GM23338 (cell line): ENCODE measurements at regions not wholly inside any gene's neighbourhood (a gene's known extent, or its start where the extent isn't known, plus 50 kb on each side); places are given as distances from the start of the nearest gene placed in this dataset.
A peak's percentile ranks its signal among the peaks of the same experiment; 100 is the strongest.

Experiments
- ATAC-seq: fragments of 200-7000 bp; cut with Tn5 transposase; 3 replicates; pipeline ENCODE4 v1.9.1; 2020
- DNase-seq: peaks from one replicate; pipeline ENCODE4 v3.0.0-alpha.2; 2015; ENCODE audit warnings: low spot score
- H2AFZ ChIP-seq: fragments of 200-600 bp; sonication (generic); 2 replicates; pipeline ENCODE4 v1.8.0; 2016; ENCODE audit warnings: antibody characterized with exemption, mild to moderate bottlenecking, moderate library complexity
- H3F3A ChIP-seq: fragments of 200-600 bp; sonication (generic); replicated peaks from 2 replicates; pipeline ENCODE4 v1.8.0; 2017; ENCODE audit warnings: antibody characterized with exemption, mixed run types, low read depth
- H3K27ac ChIP-seq: fragments of 200-600 bp; sonication (generic); 2 replicates; pipeline ENCODE4 v1.6.1; 2016; ENCODE audit warnings: low read depth
- H3K27me3 ChIP-seq: fragments of 200-600 bp; sonication (generic); 2 replicates; pipeline ENCODE4 v1.8.0; 2016; ENCODE audit warnings: mild to moderate bottlenecking, mixed run types, moderate library complexity; ENCODE audit not compliant: insufficient read depth
- H3K36me3 ChIP-seq: fragments of 200-600 bp; sonication (generic); 2 replicates; pipeline ENCODE4 v1.8.0; 2016; ENCODE audit warnings: mild to moderate bottlenecking; ENCODE audit not compliant: insufficient read depth
- H3K4me1 ChIP-seq: fragments of 200-600 bp; sonication (generic); 2 replicates; pipeline ENCODE4 v1.8.0; 2016; ENCODE audit warnings: mild to moderate bottlenecking, moderate library complexity; ENCODE audit not compliant: insufficient read depth
- H3K4me2 ChIP-seq: fragments of 200-600 bp; sonication (generic); 2 replicates; pipeline ENCODE4 v1.7.1; 2017; ENCODE audit warnings: mixed run types
- H3K4me3 ChIP-seq: fragments of 200-600 bp; sonication (generic); 2 replicates; pipeline ENCODE4 v1.6.1; 2016; ENCODE audit warnings: mixed run types
- H3K79me2 ChIP-seq: fragments of 200-600 bp; sonication (generic); replicated peaks from 2 replicates; pipeline ENCODE4 v1.8.0; 2017; ENCODE audit warnings: mild to moderate bottlenecking; ENCODE audit not compliant: insufficient read depth
- H3K9me2 ChIP-seq: fragments of 200-600 bp; sonication (generic); 2 replicates; pipeline ENCODE4 v1.8.0; 2017; ENCODE audit not compliant: insufficient read depth
- H4K20me1 ChIP-seq: fragments of 200-600 bp; sonication (generic); replicated peaks from 2 replicates; pipeline ENCODE4 v1.8.0; 2017; ENCODE audit warnings: mild to moderate bottlenecking; ENCODE audit not compliant: insufficient read depth
- H3K27ac Mint-ChIP-seq: 2 replicates; pipeline ENCODE4 v1.8.0; 2020; ENCODE audit warnings: inconsistent platforms, mild to moderate bottlenecking, moderate library complexity, mixed read lengths
- H3K27me3 Mint-ChIP-seq: 3 replicates; pipeline ENCODE4 v1.8.0; 2022; ENCODE audit warnings: low read depth, mild to moderate bottlenecking, moderate library complexity, mixed read lengths, inconsistent platforms; ENCODE audit not compliant: insufficient read depth, poor library complexity
- H3K36me3 Mint-ChIP-seq: 3 replicates; pipeline ENCODE4 v1.8.0; 2021; ENCODE audit warnings: low read depth, mild to moderate bottlenecking, inconsistent platforms, moderate library complexity, mixed read lengths
- H3K4me1 Mint-ChIP-seq: 3 replicates; pipeline ENCODE4 v1.8.0; 2020; ENCODE audit warnings: mild to moderate bottlenecking, inconsistent platforms, mixed read lengths
- H3K4me3 Mint-ChIP-seq: 3 replicates; pipeline ENCODE4 v1.8.0; 2021; ENCODE audit warnings: moderate library complexity, mild to moderate bottlenecking, inconsistent platforms, mixed read lengths
- H3K9me3 Mint-ChIP-seq: 3 replicates; pipeline ENCODE4 v1.8.0; 2020; ENCODE audit warnings: moderate library complexity, mild to moderate bottlenecking, inconsistent platforms, mixed read lengths
- CTCF ChIP-seq, 2 experiments: fragments of 200-600 bp in 1 of 2; sonication (generic) in 1 of 2; conservative IDR thresholded peaks; 2 replicates each; pipeline versions ENCODE4 v1.5.1 to v1.6.1; 2016 to 2017; ENCODE audit warnings: antibody characterized with exemption in 2 of 2, low read depth in 2 of 2, mild to moderate bottlenecking in 2 of 2, moderate library complexity in 1 of 2
- ETS1 ChIP-seq: IDR thresholded peaks from 2 replicates; pipeline ENCODE4 v1.6.1; 2016; ENCODE audit warnings: antibody characterized with exemption
- JUNB ChIP-seq: IDR thresholded peaks from one replicate; pipeline ENCODE4 v1.6.1; 2016; ENCODE audit warnings: antibody characterized with exemption; ENCODE audit not compliant: unreplicated experiment
- NANOG ChIP-seq: IDR thresholded peaks from 2 replicates; pipeline ENCODE4 v1.6.1; 2016; ENCODE audit warnings: antibody characterized with exemption, borderline replicate concordance
- POLR2AphosphoS5 ChIP-seq: IDR thresholded peaks from 2 replicates; pipeline ENCODE4 v1.6.1; 2016; ENCODE audit warnings: antibody characterized with exemption, low read depth
- REST ChIP-seq: IDR thresholded peaks from one replicate; pipeline ENCODE4 v1.6.1; 2018; ENCODE audit warnings: antibody characterized with exemption; ENCODE audit not compliant: unreplicated experiment
- ZNF331 ChIP-seq: fragments of 250-450 bp; sonication (Bioruptor Pico); IDR thresholded peaks from 2 replicates; pipeline ENCODE4 v1.5.0; 2020; ENCODE audit warnings: low read depth, mild to moderate bottlenecking, moderate library complexity
- ZNF462 ChIP-seq: fragments of 250-450 bp; sonication (Bioruptor Pico); IDR thresholded peaks from 2 replicates; pipeline ENCODE4 v1.5.0; 2020; ENCODE audit warnings: mild to moderate bottlenecking, moderate library complexity

GRCh38 chr6:2496291-2496690, 250.9 kb upstream of the GMDS start (continued):
- no peak for TF ChIP-seq CTCF (conservative IDR thresholded peaks at IDR 0.05; ENCODE audit: low read depth in 2 of 2)
- no peak for TF ChIP-seq POLR2AphosphoS5
- TF ChIP-seq JUNB = no peak

- Mint-ChIP-seq H3K27me3 (peaks cover 2% of the 10 kb centered on the region), H3K27ac (no peak overlapping the region), H3K9me3 (no peaks in the 10 kb centered on the region), H3K4me3 (no peak overlapping the region), H3K36me3 (no peaks in the 10 kb centered on the region; the same call in 2 of the 3 replicates), H3K4me1 (peaks cover 7% of the 10 kb centered on the region)
- no peak for DNase-seq
- H3K79me2 ChIP-seq = no peaks in the 10 kb centered on the region
- no peak for ATAC-seq
- peaks cover 7% of the 10 kb centered on the region; the same call in 1 of the 2 replicates for H3K4me1 ChIP-seq
- H3K36me3 ChIP-seq = no peaks in the 10 kb centered on the region
- no peaks in the 10 kb centered on the region for H3K27me3 ChIP-seq
- H3F3A ChIP-seq = no peaks in the 10 kb centered on the region
- H3K4me3 ChIP-seq = no peak overlapping the region
- 0 out of 2 replicates have a peak overlapping the region, but pooled peaks have one; percentile 14 for H2AFZ ChIP-seq
- H3K27ac ChIP-seq = no peak overlapping the region
- no peak overlapping the region for H3K4me2 ChIP-seq
- H3K9me2 ChIP-seq = peaks cover 7% of the 10 kb centered on the region; the same call in 1 of the 2 replicates
- H4K20me1 ChIP-seq = no peaks in the 10 kb centered on the region
- no peak for TF ChIP-seq ETS1
- no peak for TF ChIP-seq ZNF331 (CRISPR knock-in tag)
- no peak for TF ChIP-seq CTCF (conservative IDR thresholded peaks at IDR 0.05; ENCODE audit: low read depth in 2 of 2)
- TF ChIP-seq NANOG = no peak
- no peak for TF ChIP-seq REST
- no peak for TF ChIP-seq ZNF462 (CRISPR knock-in tag)
- TF ChIP-seq POLR2AphosphoS5 = no peak
These were observed 247.5 kb upstream of the GMDS start for GRCh38 chr6:2492686-2493523.
